ENCODE measurements at regions not wholly inside any gene's neighbourhood (a gene's known extent, or its start where the extent isn't known, plus 50 kb on each side); places are given as distances from the start of the nearest gene placed in this dataset.
"Not testable (repeated sequence)": the region's sequence is repeated elsewhere in the genome, so short reads cannot be mapped to it uniquely, and the experiment has no call there.

- no peak for DNase-seq
These were observed 77.5 kb upstream of the XPA start for GRCh38 chr9:97774673-97775072.

GRCh38 chr9:97778740-97779139 lies 74.3 kb upstream of the FOXE1 start:
- not testable (repeated sequence) for DNase-seq

GRCh38 chr9:97779608-97780007 lies 73.4 kb upstream of the FOXE1 start:
- no peak for DNase-seq

GRCh38 chr9:97781902-97782301 lies 71.1 kb upstream of the FOXE1 start:
- no peak for DNase-seq

- no peak for DNase-seq
These were observed 66.7 kb upstream of the FOXE1 start for GRCh38 chr9:97786341-97786740.

GRCh38 chr9:97787551-97787950 lies 65.5 kb upstream of the FOXE1 start:
- DNase-seq, result no peak

- DNase-seq, result no peak
These were observed 64.0 kb upstream of the FOXE1 start for GRCh38 chr9:97788763-97789663.

- DNase-seq, result no peak
These were observed 62.5 kb upstream of the FOXE1 start for GRCh38 chr9:97790542-97790941.

GRCh38 chr9:97791542-97791941 lies 61.5 kb upstream of the FOXE1 start:
- DNase-seq, result no peak

GRCh38 chr9:97793067-97793466 lies 60.0 kb upstream of the FOXE1 start:
- no peak for DNase-seq

GRCh38 chr9:97794666-97795065 lies 58.4 kb upstream of the FOXE1 start:
- no peak for DNase-seq

GRCh38 chr9:97796176-97796575 lies 56.9 kb upstream of the FOXE1 start:
- not testable (repeated sequence) for DNase-seq

- DNase-seq, result no peak
These were observed 51.8 kb upstream of the FOXE1 start for GRCh38 chr9:97801180-97801579.

GRCh38 chr9:97802276-97802675 lies 50.8 kb upstream of the FOXE1 start:
- no peak for DNase-seq

- peak; percentile 81 for DNase-seq
These were observed 49.6 kb upstream of the FOXE1 start for GRCh38 chr9:97803167-97804058.

Measured in CD4-positive, alpha-beta T cell treated with Interleukin-21 for 1 hour (primary cell).